RPMI8226 (cell line): ENCODE measurements at regions not wholly inside any gene's neighbourhood (a gene's known extent, or its start where the extent isn't known, plus 50 kb on each side); places are given as distances from the start of the nearest gene placed in this dataset.
"Not testable (repeated sequence)": the region's sequence is repeated elsewhere in the genome, so short reads cannot be mapped to it uniquely, and the experiment has no call there.

ENCODE experiments used
- DNase-seq: peaks from one replicate; pipeline ENCODE4 v3.0.0-alpha.2; 2015

DNA sequence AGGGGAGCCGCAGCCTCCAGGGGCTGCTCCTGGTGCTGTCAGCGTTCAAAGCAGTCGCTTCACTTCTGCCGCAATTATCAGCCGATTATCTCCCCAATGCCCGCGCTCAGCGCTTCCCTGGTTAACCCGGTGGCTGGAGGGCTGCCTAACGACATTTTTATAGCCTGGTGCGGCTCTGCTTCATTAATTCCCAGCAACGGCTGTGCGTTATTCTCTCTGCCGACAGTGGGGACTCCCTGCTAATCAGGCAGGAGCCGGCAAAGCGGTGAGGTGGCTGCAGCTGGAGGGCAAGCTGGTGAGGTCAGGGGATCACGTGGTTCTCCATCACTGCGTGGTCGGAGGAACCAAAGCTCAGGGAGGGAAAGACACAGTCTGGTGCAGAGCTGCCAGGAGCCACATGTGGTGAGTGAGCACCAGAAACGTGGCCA lies 62.9 kb downstream of the GLRX5 start:
- DNase-seq = no peak

DNA sequence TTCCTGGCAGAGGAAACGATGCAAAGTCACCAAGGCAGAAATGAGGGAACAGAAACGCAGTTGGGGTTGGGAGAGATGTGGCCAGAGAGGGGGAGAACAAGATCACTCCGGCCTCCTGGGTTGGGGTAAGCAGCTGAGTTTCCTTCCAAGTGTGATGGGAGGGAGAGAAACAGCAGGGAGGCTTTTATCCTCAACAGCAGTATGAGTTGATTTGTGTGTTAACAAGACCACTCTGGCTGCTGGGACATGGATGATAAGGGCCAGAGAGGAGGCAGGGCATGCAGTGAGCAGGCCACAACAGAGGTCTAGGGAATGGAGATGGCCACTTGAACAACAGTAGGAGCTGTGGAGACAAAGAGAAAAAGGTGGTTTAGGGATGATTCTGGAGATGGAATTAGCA lies 66.8 kb downstream of the GLRX5 start:
- DNase-seq = no peak

DNA sequence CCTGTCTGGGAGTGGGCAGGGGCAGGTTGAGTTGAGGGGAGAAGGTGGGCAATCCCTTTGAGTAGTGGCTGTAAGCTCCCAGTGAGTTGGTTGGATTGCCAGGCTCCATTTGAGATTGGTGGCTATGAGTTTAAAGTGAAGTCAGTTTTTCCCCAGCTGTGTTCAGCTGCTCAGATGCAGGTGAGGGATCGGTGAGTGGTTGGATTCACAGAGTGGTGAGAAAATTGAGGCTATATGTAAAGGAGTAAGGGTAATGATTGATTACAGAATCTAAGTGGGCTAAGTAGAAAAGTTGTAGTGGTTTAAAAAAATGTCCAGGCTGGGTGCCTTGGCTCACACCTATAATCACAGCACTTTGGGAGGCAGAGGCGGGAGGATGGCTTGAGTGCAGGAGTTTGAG lies 68.6 kb downstream of the GLRX5 start:
- no peak for DNase-seq

DNA sequence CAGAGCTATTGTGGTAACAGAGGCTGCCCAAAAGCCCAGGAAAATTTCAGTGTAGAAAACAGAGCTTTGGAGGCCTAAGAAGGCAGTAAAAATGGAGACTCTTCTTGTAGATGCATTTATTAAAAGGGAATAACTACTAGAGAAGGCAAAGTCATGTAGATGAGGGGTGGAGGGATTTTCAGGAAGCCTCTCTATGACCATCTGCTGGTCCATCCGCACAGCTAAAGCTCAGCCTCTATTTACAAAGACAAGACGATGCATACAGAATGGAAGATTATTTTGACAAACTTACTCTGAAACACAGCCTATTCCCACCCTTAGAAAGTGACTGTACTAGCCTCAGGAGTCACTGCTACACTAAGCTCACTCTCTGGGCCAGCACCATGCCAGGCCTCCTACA lies 71.4 kb downstream of the GLRX5 start:
- no peak for DNase-seq

DNA sequence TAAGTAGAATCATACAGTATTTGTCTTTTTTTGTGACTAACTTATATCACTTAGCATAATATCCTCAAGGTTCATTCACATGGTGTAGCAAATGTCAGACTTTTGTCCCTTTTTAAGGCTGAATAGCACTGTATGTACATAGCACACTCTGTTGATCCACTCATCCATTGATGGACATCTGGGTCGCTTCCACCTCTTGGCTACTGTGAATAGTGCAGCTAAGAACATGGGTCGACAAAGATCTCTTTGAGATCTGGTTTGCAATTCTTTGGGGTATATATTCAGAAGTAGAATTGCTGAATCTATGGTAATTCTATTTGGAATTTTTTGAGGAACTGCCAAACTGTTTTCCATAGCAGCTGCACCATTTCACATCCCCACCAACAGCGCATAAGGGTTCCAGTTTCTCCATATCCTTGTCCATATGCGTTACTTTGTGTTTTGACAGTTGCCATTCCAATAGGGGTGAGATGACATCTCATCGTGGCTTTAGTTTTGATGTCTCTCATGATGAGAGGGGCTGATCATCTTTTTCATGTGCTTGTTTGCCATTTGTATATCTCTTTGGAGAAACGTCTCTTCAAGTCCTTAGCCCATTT lies 73.9 kb downstream of the GLRX5 start:
- DNase-seq = no peak

DNA sequence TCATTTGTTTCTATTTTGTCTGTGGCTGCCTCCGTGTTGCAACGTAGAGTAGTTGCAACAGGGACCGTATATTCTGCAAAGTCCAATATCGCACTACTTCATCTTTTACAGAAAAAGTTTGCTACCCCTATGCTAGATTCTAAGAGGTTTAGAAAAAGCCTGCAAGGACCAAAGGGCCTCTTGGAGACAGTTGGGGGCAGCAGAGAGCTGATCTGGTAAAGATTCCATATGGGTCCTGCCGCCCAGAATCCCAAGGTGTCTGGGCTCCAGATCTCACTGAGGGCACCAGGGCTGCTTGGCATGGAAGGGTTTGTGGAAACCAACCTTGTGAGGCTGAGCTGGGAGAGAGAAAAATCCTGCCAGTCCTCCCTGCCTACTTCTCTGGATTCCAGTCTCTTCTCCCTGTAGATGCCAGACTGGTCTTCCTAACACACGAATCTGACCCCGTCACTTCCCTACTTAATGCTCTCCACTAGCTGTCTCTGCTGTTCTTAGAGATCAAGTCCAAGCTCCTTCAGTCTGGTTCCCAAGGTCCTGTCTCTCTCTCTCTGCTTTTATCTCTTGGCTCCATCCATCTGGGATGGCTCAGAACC lies 74.6 kb downstream of the GLRX5 start:
- peak; percentile 35 for DNase-seq

DNA sequence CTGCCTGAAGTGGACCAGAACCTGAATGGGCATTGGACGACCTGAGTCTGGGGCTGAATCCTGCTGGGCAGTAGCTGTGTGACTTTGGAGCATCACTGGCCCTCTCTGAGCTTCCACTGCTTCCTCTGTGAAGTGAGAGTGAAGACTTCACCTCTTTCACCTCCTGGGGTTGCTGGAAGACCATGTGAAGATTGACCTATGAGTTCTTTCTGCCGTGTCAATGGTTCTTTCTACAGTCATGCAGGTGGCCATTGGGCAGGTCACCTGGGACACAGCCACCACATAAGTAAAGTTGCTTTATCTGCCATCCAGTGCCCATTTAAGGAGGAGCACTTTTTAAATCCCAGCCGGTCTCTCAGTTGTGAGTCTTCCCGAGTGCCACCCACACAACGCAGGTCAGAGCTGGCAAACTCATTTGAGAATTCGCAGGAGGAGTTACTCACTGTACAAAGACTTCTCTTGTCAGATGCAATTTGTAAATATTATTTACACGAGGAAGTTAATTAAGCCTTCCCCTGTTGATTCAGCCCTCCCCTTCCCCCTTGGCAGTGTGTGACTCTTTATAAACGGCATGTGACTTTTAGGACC lies 74.8 kb upstream of the TCL1B start:
- no peak for DNase-seq

DNA sequence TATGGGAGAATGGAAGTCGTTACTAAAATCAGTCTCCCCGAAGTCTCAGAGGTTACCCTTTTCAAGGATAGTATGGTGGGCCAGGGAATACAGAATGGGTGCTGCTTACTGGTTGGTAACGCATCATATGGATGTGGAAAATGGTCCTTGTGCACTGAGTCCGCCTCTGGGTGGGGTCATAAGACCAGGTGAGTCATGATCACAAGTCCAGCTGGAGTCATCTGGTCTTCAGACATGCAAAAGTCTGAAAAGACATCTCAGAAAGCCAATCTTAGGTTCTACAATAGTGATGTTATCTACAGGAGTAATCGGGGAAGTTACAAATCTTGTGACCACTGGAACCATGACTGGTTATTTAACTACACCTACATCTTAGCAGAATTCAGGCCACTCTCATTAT lies 71.9 kb upstream of the TCL1B start:
- no peak for DNase-seq

DNA sequence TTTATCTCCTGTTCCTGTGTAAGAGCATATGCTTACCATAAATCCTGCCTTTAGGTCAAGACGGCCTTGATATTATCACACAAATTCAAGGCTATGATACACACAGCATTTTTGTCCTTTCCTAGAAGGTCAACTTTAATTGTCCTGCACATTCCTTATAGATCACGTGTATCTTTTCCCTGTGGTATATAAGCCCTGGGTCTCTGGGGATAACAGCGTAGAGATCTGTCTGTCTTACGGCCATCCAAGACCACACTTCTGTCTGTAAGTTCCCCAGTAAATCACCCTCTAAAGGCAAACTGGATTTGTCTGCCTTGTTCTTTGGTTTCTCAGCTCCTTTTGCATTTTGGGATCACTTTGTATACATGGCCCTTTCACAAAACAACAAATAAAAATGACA lies 69.5 kb upstream of the TCL1B start:
- DNase-seq = no peak

DNA sequence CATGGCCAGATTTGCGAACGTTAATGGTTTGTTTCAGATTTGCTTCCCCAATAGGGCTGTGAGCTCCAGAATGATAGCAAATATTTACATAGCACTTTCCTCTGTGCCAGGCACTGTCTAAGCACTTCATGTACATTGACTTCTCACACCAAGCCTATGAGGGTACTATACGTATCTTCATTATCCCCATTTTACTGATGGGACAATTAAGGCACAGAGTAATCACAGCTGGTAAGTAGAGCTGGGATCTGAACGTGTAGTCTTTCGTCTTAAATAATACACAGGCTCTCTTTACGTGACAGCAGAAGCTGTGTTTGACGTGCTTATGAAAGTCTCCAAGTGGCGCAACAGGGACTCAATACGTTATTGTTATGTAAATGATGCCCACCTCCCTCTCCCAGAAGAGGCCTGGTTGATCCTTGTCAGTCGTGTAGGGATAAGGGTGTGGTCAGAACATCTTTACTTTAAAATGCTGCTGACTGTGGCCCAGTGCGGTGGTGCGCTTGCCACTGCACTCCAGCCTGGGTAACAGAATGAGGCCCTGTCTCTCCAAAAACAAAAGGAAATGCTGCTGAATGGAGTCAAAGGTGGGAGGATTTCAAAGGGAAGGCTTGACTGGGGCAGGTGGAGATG lies 66.3 kb upstream of the TCL1B start:
- DNase-seq = no peak

DNA sequence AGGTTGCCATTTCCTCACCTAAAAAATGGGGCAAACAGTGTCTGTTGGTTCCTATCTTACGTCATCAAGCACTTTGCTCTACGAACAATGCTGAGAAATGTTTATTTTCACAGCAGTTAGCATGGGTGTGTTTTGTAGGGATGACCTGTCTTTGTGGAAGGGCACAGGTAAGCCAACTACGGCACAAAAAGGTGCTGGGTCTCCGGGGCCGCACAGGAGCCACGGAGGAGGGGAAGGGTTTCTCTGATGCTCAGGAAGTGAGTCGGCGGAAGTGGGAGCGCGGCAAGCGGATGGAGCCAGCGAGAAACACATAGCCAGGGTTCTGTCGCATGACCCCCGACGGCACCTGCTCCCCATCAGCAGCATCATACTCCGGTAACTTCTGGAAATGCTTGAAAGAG lies 65.6 kb upstream of the TCL1B start:
- DNase-seq = peak; percentile 79

DNA sequence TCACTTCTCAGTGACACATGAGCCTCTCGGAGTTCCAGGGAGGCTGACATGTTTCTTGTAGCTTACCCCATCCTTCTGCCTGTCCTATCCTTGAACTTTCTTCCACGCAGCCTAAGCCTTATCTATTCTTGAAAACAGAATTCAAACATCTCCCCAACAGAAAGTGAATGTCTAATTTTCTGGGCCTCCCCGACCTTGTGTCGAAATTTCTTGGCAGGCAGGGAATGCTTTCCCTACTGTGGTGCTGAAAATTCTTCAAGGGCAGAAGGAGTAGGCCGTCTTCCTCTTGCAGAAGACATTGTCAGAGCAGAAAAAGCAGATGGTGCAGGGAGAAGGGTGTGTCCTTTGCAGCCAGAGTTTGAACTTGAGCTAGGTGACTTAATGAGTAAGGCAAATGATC lies 63.0 kb upstream of the TCL1B start:
- no peak for DNase-seq

DNA sequence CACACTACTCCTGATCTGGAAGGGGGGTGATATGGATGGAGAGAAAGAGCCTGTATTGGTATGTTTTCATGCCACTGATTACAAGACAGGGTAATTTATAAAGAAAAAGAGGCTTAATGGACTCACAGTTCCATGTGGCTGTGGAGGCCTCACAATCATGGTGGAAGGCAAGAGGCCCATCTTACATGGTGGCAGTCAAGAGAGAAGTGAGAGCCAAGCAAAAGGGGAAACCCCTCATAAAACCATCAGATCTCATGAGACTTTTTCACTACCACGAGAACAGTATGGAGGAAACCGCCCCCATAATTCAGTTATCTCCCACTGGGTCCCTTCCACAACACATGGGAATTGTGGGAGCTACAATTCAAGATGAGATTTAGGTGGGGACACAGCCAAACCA lies 60.5 kb upstream of the TCL1B start:
- not testable (repeated sequence) for DNase-seq

DNA sequence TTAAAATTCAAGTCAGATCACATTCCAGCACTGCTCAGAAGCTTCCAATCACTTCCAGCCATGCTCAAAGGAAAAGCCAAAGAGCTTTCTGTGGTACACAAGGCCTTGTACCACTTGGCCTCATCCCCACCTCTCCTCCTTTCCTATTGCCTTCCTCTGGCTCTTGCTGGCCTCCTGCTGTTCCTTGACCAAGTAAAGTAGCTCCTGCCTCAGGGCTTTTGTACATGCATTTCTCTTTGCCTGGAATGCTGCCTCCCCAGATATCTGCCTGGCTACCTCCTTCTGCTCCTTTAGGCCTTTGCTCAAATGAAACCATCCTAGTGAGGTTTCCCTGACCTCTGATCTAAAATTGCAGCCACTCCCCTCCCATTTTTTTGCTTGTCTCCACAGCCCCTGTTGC lies 51.2 kb upstream of the TCL1B start:
- DNase-seq = no peak
